NCI-H226 (cell line): ENCODE measurements at regions not wholly inside any gene's neighbourhood (a gene's known extent, or its start where the extent isn't known, plus 50 kb on each side); places are given as distances from the start of the nearest gene placed in this dataset.

Source experiments
- DNase-seq: peaks from one replicate; pipeline ENCODE4 v3.0.0-alpha.2; 2015

- DNase-seq: no peak
Observed at GRCh38 chr2:53021828-53022227, 745.8 kb upstream of the CHAC2 start.

- DNase-seq: no peak
Observed at GRCh38 chr2:53021292-53021691, 746.3 kb upstream of the CHAC2 start.

- DNase-seq: no peak
Observed at GRCh38 chr2:53018825-53019425, 748.7 kb upstream of the CHAC2 start.

GRCh38 chr2:53006980-53007379, 760.6 kb upstream of the CHAC2 start:
- no peak for DNase-seq

GRCh38 chr2:53004413-53004812, 763.2 kb upstream of the CHAC2 start:
- DNase-seq: no peak

GRCh38 chr2:52995424-52995823, 772.2 kb upstream of the CHAC2 start:
- DNase-seq: no peak

- DNase-seq: no peak
Observed at GRCh38 chr2:52976143-52976949, 791.3 kb upstream of the CHAC2 start.

- DNase-seq: no peak
Observed at GRCh38 chr2:52974127-52974526, 793.5 kb upstream of the CHAC2 start.

- no peak for DNase-seq
Observed at GRCh38 chr2:52970642-52971041, 797.0 kb upstream of the CHAC2 start.

- no peak for DNase-seq
Observed at GRCh38 chr2:52968043-52968442, 799.6 kb upstream of the CHAC2 start.

- DNase-seq: no peak
Observed at GRCh38 chr2:52964916-52965530, 802.6 kb upstream of the CHAC2 start.

GRCh38 chr2:52961403-52961802, 806.2 kb upstream of the CHAC2 start:
- no peak for DNase-seq

GRCh38 chr2:52960881-52961280, 806.7 kb upstream of the CHAC2 start:
- no peak for DNase-seq

GRCh38 chr2:52959801-52960200, 807.8 kb upstream of the CHAC2 start:
- no peak for DNase-seq

GRCh38 chr2:52956766-52957165, 810.8 kb upstream of the CHAC2 start:
- DNase-seq: no peak

GRCh38 chr2:52956118-52956517, 811.5 kb upstream of the CHAC2 start:
- no peak for DNase-seq

GRCh38 chr2:52955079-52955478, 812.5 kb upstream of the CHAC2 start:
- DNase-seq: no peak

- DNase-seq: no peak
Observed at GRCh38 chr2:52940101-52940500, 827.5 kb upstream of the CHAC2 start.

- DNase-seq: no peak
Observed at GRCh38 chr2:52939250-52939649, 828.4 kb upstream of the CHAC2 start.

GRCh38 chr2:52936029-52936428, 831.6 kb upstream of the CHAC2 start:
- no peak for DNase-seq

GRCh38 chr2:52934920-52935640, 832.5 kb upstream of the CHAC2 start:
- DNase-seq: no peak

GRCh38 chr2:52934323-52934898, 833.2 kb upstream of the CHAC2 start:
- DNase-seq: no peak

- DNase-seq: no peak
Observed at GRCh38 chr2:52933878-52934277, 833.7 kb upstream of the CHAC2 start.
